GM19193 (cell line): ENCODE measurements at regions not wholly inside any gene's neighbourhood (a gene's known extent, or its start where the extent isn't known, plus 50 kb on each side); places are given as distances from the start of the nearest gene placed in this dataset.

ENCODE experiments used
- POLR2A ChIP-seq: IDR thresholded peaks from 4 replicates; pipeline ENCODE4 v1.6.1; 2011; ENCODE audit not compliant: insufficient read depth, insufficient read length; ENCODE audit errors: extremely low read depth

GRCh38 chr12:92468358-92469020, 234.3 kb upstream of the PLEKHG7 start:
- TF ChIP-seq POLR2A, result no peak

- TF ChIP-seq POLR2A, result peak; percentile 51
These were observed 234.9 kb upstream of the PLEKHG7 start for GRCh38 chr12:92467886-92468285.

GRCh38 chr12:92466391-92467305, 236.1 kb upstream of the PLEKHG7 start:
- TF ChIP-seq POLR2A, result peak; percentile 85

GRCh38 chr12:92465786-92466295, 236.9 kb upstream of the PLEKHG7 start:
- TF ChIP-seq POLR2A, result peak; percentile 42

- TF ChIP-seq POLR2A, result no peak
These were observed 237.9 kb upstream of the PLEKHG7 start for GRCh38 chr12:92464911-92465310.

- no peak for TF ChIP-seq POLR2A
These were observed 239.6 kb upstream of the PLEKHG7 start for GRCh38 chr12:92463171-92463570.

GRCh38 chr12:92462527-92462926, 240.3 kb upstream of the PLEKHG7 start:
- no peak for TF ChIP-seq POLR2A

GRCh38 chr12:92462049-92462448, 240.7 kb upstream of the PLEKHG7 start:
- TF ChIP-seq POLR2A, result no peak

GRCh38 chr12:92459850-92460249, 242.9 kb upstream of the PLEKHG7 start:
- no peak for TF ChIP-seq POLR2A

GRCh38 chr12:92458996-92459395, 243.8 kb upstream of the PLEKHG7 start:
- TF ChIP-seq POLR2A, result no peak

- no peak for TF ChIP-seq POLR2A
These were observed 245.2 kb upstream of the PLEKHG7 start for GRCh38 chr12:92457458-92458180.

GRCh38 chr12:92452763-92453162, 250.0 kb upstream of the PLEKHG7 start:
- TF ChIP-seq POLR2A, result no peak

- TF ChIP-seq POLR2A, result no peak
These were observed 256.7 kb upstream of the PLEKHG7 start for GRCh38 chr12:92446083-92446460.

- peak; percentile 57 for TF ChIP-seq POLR2A
These were observed 257.3 kb upstream of the PLEKHG7 start for GRCh38 chr12:92445253-92446082.
